HepG2 (cell line): ENCODE measurements at regions not wholly inside any gene's neighbourhood (a gene's known extent, or its start where the extent isn't known, plus 50 kb on each side); places are given as distances from the start of the nearest gene placed in this dataset.
A peak's percentile ranks its signal among the peaks of the same experiment; 100 is the strongest.

Experiments used
- ATAC-seq: fragments of 200-7000 bp; cut with Tn5 transposase; 3 replicates; pipeline ENCODE4 v1.9.1; 2020; ENCODE audit warnings: mild to moderate bottlenecking, moderate library complexity
- BruUV-seq: library from RNA; stranded (reverse); fragments of 400-500 nt; replicated peaks from 2 replicates; lab custom pipeline; 2021; lab: Mats Ljungman, UMichigan
- CTCF ChIA-PET: fragments of 300-600 bp; formaldehyde crosslinking; extraction: SDS; loops from one replicate; lab custom pipeline; 2021; ENCODE audit warnings: low total read pairs, inconsistent platforms, low intra/inter-chr PET ratio; lab: Yijun Ruan, JAX
- POLR2A ChIA-PET: fragments of 350-600 bp; sonication (Branson Sonifier 250); formaldehyde crosslinking; loops from one replicate; lab custom pipeline; 2020; ENCODE audit warnings: antibody characterized with exemption, inconsistent platforms; lab: Yijun Ruan, JAX
- DNase-seq: peaks from one replicate; pipeline ENCODE4 v3.0.0-alpha.2; 2015; ENCODE audit warnings: low spot score
- FAIRE-seq: peaks from 3 replicates; lab custom pipeline; 2011; peaks lifted over from hg19 to GRCh38; lab: Jason Lieb, UNC
- H2AFZ ChIP-seq: one replicate; pipeline ENCODE4 v1.6.1; 2011; ENCODE audit warnings: low read length, inconsistent platforms
- H3K27ac ChIP-seq: fragments of 300-600 bp; 3 replicates; pipeline ENCODE4 v1.8.0; 2011; ENCODE audit warnings: mixed run types, mild to moderate bottlenecking, mixed read lengths, low read length, inconsistent platforms; ENCODE audit not compliant: insufficient read depth; ENCODE audit errors: extremely low read length
- H3K27me3 ChIP-seq, 2 experiments: fragments of 200-600 bp in 1 of 2; 2 replicates in 1 of 2; 3 replicates in 1 of 2; pipeline versions ENCODE4 v1.6.0 to v1.8.0; 2011; ENCODE audit warnings: low read length in 2 of 2, mild to moderate bottlenecking in 2 of 2, moderate library complexity in 2 of 2, inconsistent platforms in 1 of 2; ENCODE audit not compliant: insufficient read depth in 2 of 2, control insufficient read depth in 1 of 2
- H3K36me3 ChIP-seq, 2 experiments: fragments of 200-600 bp in 1 of 2; replicated peaks in 1 of 2; 2 replicates in 1 of 2; 3 replicates in 1 of 2; pipeline versions ENCODE4 v1.5.1 to v1.8.0; 2011; ENCODE audit warnings: low read length in 2 of 2, inconsistent platforms in 1 of 2; ENCODE audit not compliant: insufficient read depth in 2 of 2, control insufficient read depth in 1 of 2
- H3K4me1 ChIP-seq: 2 replicates; pipeline ENCODE4 v1.5.1; 2012; ENCODE audit warnings: low read length, inconsistent platforms; ENCODE audit not compliant: insufficient read depth
- H3K4me2 ChIP-seq: 2 replicates; pipeline ENCODE4 v1.6.0; 2011; ENCODE audit warnings: low read depth, low read length, inconsistent platforms
- H3K4me3 ChIP-seq, 3 experiments: fragments of 200-600 bp in 1 of 3; sonication (generic), shearing (Covaris generic) in 1 of 3; replicated peaks in 1 of 3; 2 replicates each; pipeline ENCODE4 v1.5.1; 2011 to 2016; ENCODE audit warnings: low read length in 3 of 3, inconsistent platforms in 2 of 3, low read depth in 2 of 3, mild to moderate bottlenecking in 2 of 3, control low read depth in 1 of 3, mixed read lengths in 1 of 3; ENCODE audit not compliant: insufficient read depth in 1 of 3
- H3K79me2 ChIP-seq: one replicate; pipeline ENCODE4 v1.6.1; 2011; ENCODE audit warnings: low read length, inconsistent platforms; ENCODE audit not compliant: insufficient read depth
- H3K9ac ChIP-seq: 2 replicates; pipeline ENCODE4 v1.6.0; 2011; ENCODE audit warnings: mild to moderate bottlenecking, low read depth, low read length, inconsistent platforms; ENCODE audit not compliant: insufficient read depth
- H3K9me3 ChIP-seq: 2 replicates; pipeline ENCODE4 v1.5.1; 2012; ENCODE audit warnings: mild to moderate bottlenecking, low read length
- H4K20me1 ChIP-seq: 2 replicates; pipeline ENCODE4 v1.6.0; 2011; ENCODE audit warnings: inconsistent platforms, mild to moderate bottlenecking, low read length, moderate library complexity; ENCODE audit not compliant: insufficient read depth
- ASH2L ChIP-seq: fragments of 300-600, 200-600 bp; sonication (generic); IDR thresholded peaks from 2 replicates; pipeline ENCODE4 v1.7.0; 2017; ENCODE audit warnings: low read depth, mild to moderate bottlenecking, moderate library complexity, mixed read lengths, low read length; ENCODE audit not compliant: insufficient read length
- DNMT3B ChIP-seq: conservative IDR thresholded peaks from 2 replicates; pipeline ENCODE4 v1.6.1; 2016; ENCODE audit warnings: missing biosample characterization, control low read depth
- KLF15 ChIP-seq: sonication (generic); formaldehyde crosslinking; IDR thresholded peaks from 2 replicates; pipeline ENCODE4 v1.8.1; 2023; ENCODE audit warnings: borderline replicate concordance, mild to moderate bottlenecking, inconsistent platforms, missing genetic modification reagents, mixed read lengths
- MAFF ChIP-seq: IDR thresholded peaks from 2 replicates; pipeline ENCODE4 v1.6.1; 2011; ENCODE audit warnings: low read depth, low read length, improper control_type of control experiment
- MAFK ChIP-seq, 2 experiments: IDR thresholded peaks in 1 of 2; conservative IDR thresholded peaks in 1 of 2; 2 replicates each; pipeline ENCODE4 v1.6.1; 2011; ENCODE audit warnings: improper control_type of control experiment in 2 of 2, low read length in 2 of 2
- MLLT10 ChIP-seq: sonication (generic); formaldehyde crosslinking; IDR thresholded peaks from 2 replicates; pipeline ENCODE4 v1.4.0; 2020; ENCODE audit warnings: missing genetic modification reagents
- MZF1 ChIP-seq: sonication (generic); formaldehyde crosslinking; IDR thresholded peaks from 2 replicates; pipeline ENCODE4 v1.8.1; 2023; ENCODE audit warnings: mild to moderate bottlenecking, missing genetic modification reagents, borderline replicate concordance
- ZBED4 ChIP-seq: sonication (generic); formaldehyde crosslinking; IDR thresholded peaks from 2 replicates; pipeline ENCODE4 v1.4.0; 2020; ENCODE audit warnings: missing genetic modification reagents, borderline replicate concordance
- ZFP62 ChIP-seq: sonication (generic); formaldehyde crosslinking; IDR thresholded peaks from 2 replicates; pipeline ENCODE4 v1.4.0; 2020; ENCODE audit warnings: missing genetic modification reagents
- ZNF503 ChIP-seq: sonication (generic); formaldehyde crosslinking; IDR thresholded peaks from 2 replicates; pipeline ENCODE4 v1.4.0; 2020; ENCODE audit warnings: missing genetic modification reagents
- ZNF598 ChIP-seq: sonication (generic); formaldehyde crosslinking; IDR thresholded peaks from 2 replicates; pipeline ENCODE4 v1.5.1; 2020; ENCODE audit warnings: mild to moderate bottlenecking, missing genetic modification reagents, borderline replicate concordance
- WGBS: methylation state at CpG from one replicate; pipeline ENCODE4 v1.1.6; 2017; ENCODE audit warnings: low lambda C conversion rate; 5-methylcytosine and 5-hydroxymethylcytosine counted together
- in situ Hi-C: cut with HindIII; loops from 2 replicates; pipeline ENCODE4 v1.10.0; 2017; ENCODE audit warnings: low pct_unique_long_range_greater_than_20kb; ENCODE audit not compliant: extremely low pct_ligation_motif_present
- intact Hi-C: fragments of 100-400 bp; cut with micrococcal nuclease; formaldehyde crosslinking; loops from one replicate; pipeline ENCODE4 v1.10.0; 2022; ENCODE audit not compliant: unreplicated experiment
- TF ChIP-seq, protein P1 (sequence below): sonication (generic); formaldehyde crosslinking; IDR thresholded peaks from 2 replicates; pipeline ENCODE4 v1.8.0; 2022; ENCODE audit warnings: missing genetic modification reagents, mild to moderate bottlenecking, moderate library complexity, borderline replicate concordance

DNA sequence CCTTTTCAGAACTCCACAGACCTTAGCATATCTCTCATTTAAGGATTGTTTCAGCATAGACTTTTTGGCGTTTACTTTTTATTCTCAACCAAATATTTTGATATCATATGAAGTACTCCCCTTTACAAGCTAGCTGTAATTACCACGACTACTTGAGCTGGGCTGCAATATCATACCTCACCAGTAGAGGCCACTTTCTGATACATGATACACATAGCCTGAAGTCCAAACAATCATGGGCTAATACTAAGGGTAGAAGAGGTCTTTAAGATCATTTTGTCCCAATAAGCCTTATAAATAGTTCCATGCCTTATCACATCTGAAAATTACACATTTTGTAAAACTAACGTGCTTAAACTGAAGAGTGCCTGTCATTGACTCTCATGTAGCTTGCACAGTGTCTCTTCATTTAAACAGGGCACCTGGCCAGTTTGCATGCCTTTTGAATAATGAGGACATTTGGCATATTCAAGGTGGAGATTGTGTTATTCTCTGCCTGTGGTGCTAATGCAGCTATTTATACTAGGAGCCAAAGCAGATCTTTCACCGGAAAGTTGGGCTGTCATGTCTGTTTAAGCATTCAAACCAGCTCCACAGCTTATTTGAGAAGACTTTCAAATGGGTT lies 403.7 kb upstream of the ZMIZ1 start (continued):
- no peak for TF ChIP-seq ZBED4 (CRISPR knock-in tag)

DNA sequence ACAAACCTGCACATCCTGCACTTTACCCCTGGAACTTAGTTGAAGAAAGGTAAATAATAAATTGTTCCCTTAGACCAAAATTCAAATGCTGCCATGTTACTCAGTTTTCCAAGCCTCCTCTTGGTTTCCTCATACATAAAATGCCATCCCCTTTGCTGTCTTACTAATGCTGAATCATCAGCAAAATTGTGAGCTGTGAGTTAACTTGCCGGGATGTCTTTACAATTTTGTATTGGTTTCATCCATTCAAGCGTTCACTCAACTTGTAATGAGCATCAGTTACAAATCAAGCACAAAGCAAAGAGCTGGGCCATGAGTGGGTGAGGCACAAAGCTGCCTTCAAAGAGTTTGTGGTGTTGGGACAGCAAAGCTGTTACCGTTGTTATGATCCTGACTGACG lies 395.8 kb upstream of the ZMIZ1 start:
- Histone ChIP-seq H3K27ac (no peak overlapping the region), H4K20me1 (no peaks in the 10 kb centered on the region), H3K27me3 (no peaks in the 10 kb centered on the region), H3K79me2 (no peaks in the 10 kb centered on the region), H3K4me2 (no peak overlapping the region), H3K4me3 (no peak overlapping the region), H3K9ac (no peak overlapping the region), H3K9me3 (no peaks in the 10 kb centered on the region), H3K36me3 (no peaks in the 10 kb centered on the region), H2AFZ (no peak overlapping the region), H3K4me1 (no peaks in the 10 kb centered on the region)
- intact Hi-C loops (no loop called here), in situ Hi-C loops (no loop called here)
- ChIA-PET CTCF (no interaction called here), POLR2A (no interaction called here)
- BruUV-seq = no TSS peak
- TF ChIP-seq MZF1 (CRISPR knock-in tag) (no peak), MLLT10 (CRISPR knock-in tag) (no peak), ZNF503 (CRISPR knock-in tag) (no peak), ASH2L (no peak), KLF15 (CRISPR knock-in tag) (no peak), ZFP62 (no peak), ZNF598 (no peak), MAFK (conservative IDR thresholded peaks at IDR 0.05 in 1 of 2, IDR thresholded peaks at IDR 0.05 in 1 of 2; ENCODE audit: low read length in 2 of 2) (peak; percentile 56 to 60), MAFF (peak; percentile 60; the same call in 1 of the 2 replicates), DNMT3B (CRISPR knock-in tag) (no peak)
- TF ChIP-seq, protein P1, sequence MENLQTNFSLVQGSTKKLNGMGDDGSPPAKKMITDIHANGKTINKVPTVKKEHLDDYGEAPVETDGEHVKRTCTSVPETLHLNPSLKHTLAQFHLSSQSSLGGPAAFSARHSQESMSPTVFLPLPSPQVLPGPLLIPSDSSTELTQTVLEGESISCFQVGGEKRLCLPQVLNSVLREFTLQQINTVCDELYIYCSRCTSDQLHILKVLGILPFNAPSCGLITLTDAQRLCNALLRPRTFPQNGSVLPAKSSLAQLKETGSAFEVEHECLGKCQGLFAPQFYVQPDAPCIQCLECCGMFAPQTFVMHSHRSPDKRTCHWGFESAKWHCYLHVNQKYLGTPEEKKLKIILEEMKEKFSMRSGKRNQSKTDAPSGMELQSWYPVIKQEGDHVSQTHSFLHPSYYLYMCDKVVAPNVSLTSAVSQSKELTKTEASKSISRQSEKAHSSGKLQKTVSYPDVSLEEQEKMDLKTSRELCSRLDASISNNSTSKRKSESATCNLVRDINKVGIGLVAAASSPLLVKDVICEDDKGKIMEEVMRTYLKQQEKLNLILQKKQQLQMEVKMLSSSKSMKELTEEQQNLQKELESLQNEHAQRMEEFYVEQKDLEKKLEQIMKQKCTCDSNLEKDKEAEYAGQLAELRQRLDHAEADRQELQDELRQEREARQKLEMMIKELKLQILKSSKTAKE (CRISPR knock-in tag) = no peak
- no peak for FAIRE-seq
- 51% methylated on average over 4 of the region's 4 CpGs for WGBS
- ATAC-seq = no peak
- no peak for DNase-seq
